ENCODE measurements at regions not wholly inside any gene's neighbourhood (a gene's known extent, or its start where the extent isn't known, plus 50 kb on each side); places are given as distances from the start of the nearest gene placed in this dataset.

DNA sequence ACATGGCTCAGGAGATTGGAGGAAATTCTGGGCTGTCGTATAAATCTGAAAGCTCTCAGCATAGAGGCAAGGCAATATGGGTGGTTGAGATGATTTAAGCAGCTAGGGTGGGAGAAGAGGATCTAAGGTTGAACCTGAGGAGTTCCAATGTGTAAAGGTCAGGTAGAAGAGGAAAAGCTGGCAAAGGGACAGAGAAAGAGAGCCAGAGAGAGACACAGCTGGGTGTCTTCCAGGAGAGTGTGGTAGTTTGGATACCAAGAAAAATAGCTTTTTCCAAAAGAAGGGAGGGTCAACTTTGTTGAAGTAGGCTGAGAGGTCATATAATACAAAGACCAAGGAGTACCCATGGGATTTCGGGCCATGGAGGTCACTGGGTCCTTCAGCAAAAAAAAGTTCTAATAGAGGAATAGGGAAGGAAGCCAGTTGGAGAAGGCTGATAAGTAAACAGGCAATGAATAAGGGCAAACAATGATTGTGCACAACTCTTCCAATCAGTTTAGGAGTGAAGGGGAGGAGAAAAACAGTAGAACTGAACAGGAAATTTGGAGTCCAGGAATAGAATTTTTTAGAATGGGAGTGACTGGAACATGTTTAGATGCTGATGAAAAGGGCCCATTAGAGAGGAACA lies 135.1 kb downstream of the QRSL1 start:
- TF ChIP-seq, protein P1, sequence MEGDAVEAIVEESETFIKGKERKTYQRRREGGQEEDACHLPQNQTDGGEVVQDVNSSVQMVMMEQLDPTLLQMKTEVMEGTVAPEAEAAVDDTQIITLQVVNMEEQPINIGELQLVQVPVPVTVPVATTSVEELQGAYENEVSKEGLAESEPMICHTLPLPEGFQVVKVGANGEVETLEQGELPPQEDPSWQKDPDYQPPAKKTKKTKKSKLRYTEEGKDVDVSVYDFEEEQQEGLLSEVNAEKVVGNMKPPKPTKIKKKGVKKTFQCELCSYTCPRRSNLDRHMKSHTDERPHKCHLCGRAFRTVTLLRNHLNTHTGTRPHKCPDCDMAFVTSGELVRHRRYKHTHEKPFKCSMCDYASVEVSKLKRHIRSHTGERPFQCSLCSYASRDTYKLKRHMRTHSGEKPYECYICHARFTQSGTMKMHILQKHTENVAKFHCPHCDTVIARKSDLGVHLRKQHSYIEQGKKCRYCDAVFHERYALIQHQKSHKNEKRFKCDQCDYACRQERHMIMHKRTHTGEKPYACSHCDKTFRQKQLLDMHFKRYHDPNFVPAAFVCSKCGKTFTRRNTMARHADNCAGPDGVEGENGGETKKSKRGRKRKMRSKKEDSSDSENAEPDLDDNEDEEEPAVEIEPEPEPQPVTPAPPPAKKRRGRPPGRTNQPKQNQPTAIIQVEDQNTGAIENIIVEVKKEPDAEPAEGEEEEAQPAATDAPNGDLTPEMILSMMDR (conservative IDR thresholded peaks at IDR 0.05): no peak
- no peak for TF ChIP-seq EZH2 (IDR thresholded peaks at IDR 0.05; ENCODE audit: low read depth)

Measured in PC-9 (cell line).